Epithelial cell of esophagus (primary cell): ENCODE measurements at regions not wholly inside any gene's neighbourhood (a gene's known extent, or its start where the extent isn't known, plus 50 kb on each side); places are given as distances from the start of the nearest gene placed in this dataset.
A peak's percentile ranks its signal among the peaks of the same experiment; 100 is the strongest.

Experiments
- DNase-seq: peaks from one replicate; pipeline ENCODE4 v3.0.0; 2010; ENCODE audit warnings: low read depth
- H3K4me3 ChIP-seq: 2 replicates; pipeline ENCODE4 v1.5.1; 2011; ENCODE audit warnings: mild to moderate bottlenecking, low read length, control low read depth
- TF ChIP-seq, protein P1 (sequence below): IDR thresholded peaks from 2 replicates; pipeline ENCODE4 v1.5.1; 2011; ENCODE audit warnings: low read depth, mild to moderate bottlenecking, low read length, control low read depth, inconsistent platforms; ENCODE audit not compliant: insufficient read depth; ENCODE audit errors: missing control alignments

DNA sequence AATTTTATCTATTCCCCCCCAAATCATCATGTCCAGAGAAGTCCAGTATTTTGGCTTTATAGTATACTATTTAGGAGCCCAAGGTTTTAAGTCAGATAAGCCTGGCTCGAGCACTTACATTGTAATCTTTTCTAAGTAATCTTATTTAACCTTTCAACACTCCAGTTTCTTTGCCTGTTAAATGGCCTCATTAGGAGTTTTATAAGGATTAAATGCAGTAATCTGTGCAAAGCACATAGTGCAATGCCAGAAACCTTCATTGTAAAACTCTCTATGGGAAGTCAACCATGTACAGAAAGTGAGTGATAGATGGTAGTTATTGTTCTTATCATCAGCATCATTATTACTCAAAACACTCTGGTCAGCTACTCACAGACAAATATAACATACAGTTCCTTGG lies 1330.4 kb downstream of the SLC16A7 start:
- TF ChIP-seq, protein P1, sequence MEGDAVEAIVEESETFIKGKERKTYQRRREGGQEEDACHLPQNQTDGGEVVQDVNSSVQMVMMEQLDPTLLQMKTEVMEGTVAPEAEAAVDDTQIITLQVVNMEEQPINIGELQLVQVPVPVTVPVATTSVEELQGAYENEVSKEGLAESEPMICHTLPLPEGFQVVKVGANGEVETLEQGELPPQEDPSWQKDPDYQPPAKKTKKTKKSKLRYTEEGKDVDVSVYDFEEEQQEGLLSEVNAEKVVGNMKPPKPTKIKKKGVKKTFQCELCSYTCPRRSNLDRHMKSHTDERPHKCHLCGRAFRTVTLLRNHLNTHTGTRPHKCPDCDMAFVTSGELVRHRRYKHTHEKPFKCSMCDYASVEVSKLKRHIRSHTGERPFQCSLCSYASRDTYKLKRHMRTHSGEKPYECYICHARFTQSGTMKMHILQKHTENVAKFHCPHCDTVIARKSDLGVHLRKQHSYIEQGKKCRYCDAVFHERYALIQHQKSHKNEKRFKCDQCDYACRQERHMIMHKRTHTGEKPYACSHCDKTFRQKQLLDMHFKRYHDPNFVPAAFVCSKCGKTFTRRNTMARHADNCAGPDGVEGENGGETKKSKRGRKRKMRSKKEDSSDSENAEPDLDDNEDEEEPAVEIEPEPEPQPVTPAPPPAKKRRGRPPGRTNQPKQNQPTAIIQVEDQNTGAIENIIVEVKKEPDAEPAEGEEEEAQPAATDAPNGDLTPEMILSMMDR, result no peak
- H3K4me3 ChIP-seq, result no peak overlapping the region
- DNase-seq, result no peak

DNA sequence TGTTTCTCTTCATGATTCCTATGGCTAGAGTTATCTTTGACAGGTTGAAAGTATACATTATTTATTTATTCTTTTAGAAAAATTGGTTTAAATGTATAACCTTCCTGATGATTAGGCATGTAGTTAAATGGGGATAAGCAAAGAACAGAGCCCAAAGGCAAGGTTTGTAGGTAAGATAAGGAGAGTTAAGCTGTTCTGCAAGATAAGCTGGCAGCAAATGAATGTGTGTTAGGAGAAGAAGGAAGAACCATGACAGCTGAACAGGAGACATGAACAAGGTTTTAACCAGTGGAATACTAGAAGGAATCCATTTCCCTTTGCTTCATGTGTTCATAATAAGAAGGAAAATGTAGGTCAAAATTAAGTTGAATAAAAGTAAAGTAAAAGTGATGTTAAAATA lies 1330.1 kb upstream of the USP15 start:
- H3K4me3 ChIP-seq, result no peak overlapping the region
- TF ChIP-seq, protein P1, result no peak
- no peak for DNase-seq

DNA sequence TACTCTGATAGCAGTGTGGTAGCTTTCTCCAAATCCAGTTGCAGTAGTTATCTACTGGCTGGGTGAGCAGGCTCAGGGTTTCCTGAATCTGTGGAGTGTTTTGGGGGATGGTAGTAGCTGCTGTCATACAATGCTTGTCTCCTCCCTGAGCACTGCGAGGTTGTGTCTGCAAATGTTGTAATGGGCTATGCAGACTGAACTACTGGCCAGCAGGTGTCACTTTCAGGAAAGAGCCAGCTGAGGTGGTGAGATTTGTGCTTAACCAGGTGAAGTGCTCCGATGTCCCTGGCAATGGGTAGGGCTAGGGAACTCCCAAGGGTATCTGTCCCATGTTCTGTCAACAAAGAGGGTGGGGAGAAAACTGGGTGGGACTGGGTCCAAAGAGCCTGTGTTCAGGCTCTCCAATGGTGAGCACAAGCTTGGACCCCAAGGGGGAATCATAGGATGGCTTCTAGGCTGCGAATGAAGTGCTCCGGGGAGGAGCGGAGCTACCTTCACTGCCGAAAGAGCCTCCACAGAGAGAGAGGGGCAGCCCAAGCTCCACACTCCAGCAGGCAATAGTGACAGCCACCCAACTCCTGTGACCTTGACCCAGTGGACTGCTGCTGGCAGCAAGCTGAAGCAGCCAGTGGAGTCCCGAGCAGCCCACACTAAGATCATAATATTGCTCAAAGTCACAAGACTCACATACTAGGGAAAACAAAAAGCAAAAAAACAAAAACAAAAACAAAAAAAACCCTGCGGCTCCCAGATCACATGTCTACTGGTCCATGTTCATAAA lies 1324.0 kb upstream of the USP15 start:
- no peak overlapping the region for H3K4me3 ChIP-seq
- TF ChIP-seq, protein P1, result peak; percentile 15
- peak; percentile 8 for DNase-seq

DNA sequence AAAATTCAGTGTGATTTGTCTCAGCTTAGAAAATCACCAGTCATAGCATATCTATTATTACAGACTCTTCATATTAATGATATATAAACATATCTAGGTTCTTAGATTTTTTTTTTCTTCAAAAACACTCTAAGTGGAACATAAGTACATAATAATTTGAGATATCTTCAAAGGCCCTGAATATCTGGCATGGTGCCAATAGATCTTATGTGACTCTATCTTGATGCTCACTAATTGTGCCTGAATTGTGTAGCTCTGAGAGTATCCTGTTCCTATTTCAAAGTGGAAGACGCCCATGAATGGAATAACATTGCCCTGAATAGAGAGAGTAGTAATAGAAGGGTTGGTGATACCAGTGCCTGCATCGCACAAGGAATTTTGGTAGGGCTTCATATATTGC lies 1312.7 kb upstream of the USP15 start:
- DNase-seq, result no peak
- TF ChIP-seq, protein P1, result no peak

DNA sequence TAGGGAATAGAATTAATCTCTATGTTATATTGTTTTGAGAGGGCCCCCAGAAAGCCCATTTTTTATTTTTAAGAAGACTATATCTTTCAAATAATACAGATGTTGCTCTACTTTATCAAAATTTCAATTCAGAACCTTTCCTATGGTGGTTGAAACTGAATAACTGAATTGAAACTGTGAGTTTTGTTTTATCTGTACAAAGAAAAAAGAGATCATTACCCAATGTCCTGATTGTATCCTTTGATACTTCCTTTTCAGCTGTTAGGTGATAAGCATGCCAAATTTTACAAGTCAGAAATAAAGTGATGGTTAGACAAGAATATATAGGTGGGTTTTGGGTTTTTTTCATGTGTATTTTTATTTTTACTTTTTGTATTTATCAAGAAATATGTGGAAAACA lies 1293.1 kb upstream of the USP15 start:
- H3K4me3 ChIP-seq, result no peak overlapping the region
- no peak for DNase-seq
- TF ChIP-seq, protein P1, result no peak

More for the DNA sequence above, 1312.7 kb upstream of the USP15 start:
- H3K4me3 ChIP-seq, result no peak overlapping the region

DNA sequence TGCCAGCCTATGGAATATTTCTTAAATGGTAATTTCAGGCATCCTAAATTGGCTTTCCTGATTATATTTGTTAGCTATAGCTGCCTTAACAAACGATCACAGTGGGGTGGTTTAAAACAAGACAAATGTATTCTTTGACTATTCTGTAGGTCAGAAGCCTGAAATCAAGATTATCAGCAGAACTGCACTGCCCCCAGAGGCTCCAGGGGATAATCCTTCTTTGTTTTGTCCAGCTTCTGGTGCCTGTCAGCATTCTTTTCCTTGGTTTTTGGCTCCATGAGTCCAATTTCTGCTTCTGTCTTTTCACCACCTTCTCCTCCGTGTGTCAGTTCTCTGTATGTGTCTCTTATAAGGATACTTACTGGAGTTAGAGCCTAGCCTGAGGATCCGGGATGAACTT lies 1282.2 kb upstream of the USP15 start:
- H3K4me3 ChIP-seq, result no peak overlapping the region
- peak; percentile 32 for DNase-seq
- TF ChIP-seq, protein P1, result peak; percentile 54

DNA sequence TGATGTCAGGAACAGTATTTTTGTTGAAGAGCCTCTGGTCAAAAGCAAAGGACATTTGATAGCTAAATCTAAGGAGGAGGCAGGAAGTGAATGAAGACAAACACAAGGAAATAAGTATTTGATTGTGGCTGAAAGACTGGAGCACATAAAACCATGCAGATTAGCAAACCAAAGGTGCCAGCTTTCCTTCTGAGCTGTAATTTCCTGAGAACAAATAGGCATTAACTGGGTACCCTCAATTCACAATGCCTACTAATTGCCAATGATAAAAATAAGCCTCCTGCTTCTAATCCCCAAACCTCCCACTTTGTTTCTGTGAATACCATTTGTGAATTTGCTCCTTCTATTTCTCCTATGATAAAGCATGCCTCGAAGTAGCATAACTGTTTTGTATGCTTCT lies 1279.6 kb upstream of the USP15 start:
- DNase-seq, result no peak
- TF ChIP-seq, protein P1, result no peak
- no peak overlapping the region for H3K4me3 ChIP-seq
